Common myeloid progenitor, CD34-positive (primary cell): ENCODE measurements at regions not wholly inside any gene's neighbourhood (a gene's known extent, or its start where the extent isn't known, plus 50 kb on each side); places are given as distances from the start of the nearest gene placed in this dataset.

Experiments used
- CTCF ChIA-PET: fragments of 350-600 bp; sonication (Branson Sonifier 250); formaldehyde crosslinking; loops from one replicate; lab custom pipeline; 2021; ENCODE audit warnings: antibody characterized with exemption; lab: Charles Lee
- POLR2A ChIA-PET: fragments of 350-600 bp; sonication (Branson Sonifier 250); formaldehyde crosslinking; loops from one replicate; lab custom pipeline; 2021; ENCODE audit warnings: antibody characterized with exemption; lab: Charles Lee
- DNase-seq, 3 donors: peaks; one replicate each; pipeline versions ENCODE4 v3.0.0 to v3.0.0-alpha.2; 2013
- H3K27ac ChIP-seq, 2 experiments: 1 replicate in 1 of 2; 2 replicates in 1 of 2; pipeline ENCODE4 v1.7.0; 2013; ENCODE audit warnings: inconsistent platforms in 2 of 2, low read length in 2 of 2, mild to moderate bottlenecking in 2 of 2, low read depth in 1 of 2, moderate library complexity in 1 of 2; ENCODE audit not compliant: severe bottlenecking in 2 of 2, insufficient read depth in 1 of 2, poor library complexity in 1 of 2
- H3K27me3 ChIP-seq, 5 experiments: replicated peaks in 2 of 5; 1 replicate in 3 of 5; 2 replicates in 2 of 5; pipeline versions ENCODE4 v1.6.1 to v1.7.0; 2013; ENCODE audit warnings: low read length in 4 of 5, mild to moderate bottlenecking in 2 of 5, moderate library complexity in 2 of 5, inconsistent platforms in 1 of 5; ENCODE audit not compliant: insufficient read depth in 5 of 5, control insufficient read depth in 4 of 5
- H3K36me3 ChIP-seq, 4 experiments: 1 replicate in 2 of 4; 2 replicates in 2 of 4; pipeline versions ENCODE4 v1.6.1 to v1.7.0; 2013; ENCODE audit warnings: low read length in 3 of 4, control low read depth in 1 of 4, mild to moderate bottlenecking in 1 of 4; ENCODE audit not compliant: control insufficient read depth in 4 of 4, insufficient read depth in 4 of 4
- H3K4me1 ChIP-seq, 4 experiments: 1 replicate in 3 of 4; 2 replicates in 1 of 4; pipeline versions ENCODE4 v1.6.1 to v1.7.1; 2013; ENCODE audit warnings: low read length in 3 of 4, mild to moderate bottlenecking in 3 of 4, control low read depth in 1 of 4, inconsistent platforms in 1 of 4, moderate library complexity in 1 of 4; ENCODE audit not compliant: control insufficient read depth in 4 of 4, insufficient read depth in 4 of 4; ENCODE audit errors: control extremely low read depth in 1 of 4
- H3K4me3 ChIP-seq, 7 experiments: 1 replicate in 4 of 7; 2 replicates in 3 of 7; pipeline versions ENCODE4 v1.5.1 to v1.7.0; 2013; ENCODE audit warnings: mild to moderate bottlenecking in 7 of 7, low read length in 6 of 7, moderate library complexity in 6 of 7, inconsistent platforms in 2 of 7, low read depth in 2 of 7, control low read depth in 1 of 7; ENCODE audit not compliant: insufficient read depth in 4 of 7, control insufficient read depth in 1 of 7; ENCODE audit errors: extremely low read depth in 1 of 7
- H3K9me3 ChIP-seq, 5 experiments: 1 replicate in 4 of 5; 2 replicates in 1 of 5; pipeline versions ENCODE4 v1.6.1 to v1.7.1; 2013; ENCODE audit warnings: low read length in 4 of 5, mild to moderate bottlenecking in 2 of 5, inconsistent platforms in 1 of 5, low read depth in 1 of 5, moderate library complexity in 1 of 5; ENCODE audit not compliant: control insufficient read depth in 4 of 5, insufficient read depth in 2 of 5; ENCODE audit errors: control extremely low read depth in 1 of 5
- WGBS: methylation state at CpG from one replicate; pipeline ENCODE4 v1.1.5; 2013; ENCODE audit not compliant: insufficient coverage; 5-methylcytosine and 5-hydroxymethylcytosine counted together

DNA sequence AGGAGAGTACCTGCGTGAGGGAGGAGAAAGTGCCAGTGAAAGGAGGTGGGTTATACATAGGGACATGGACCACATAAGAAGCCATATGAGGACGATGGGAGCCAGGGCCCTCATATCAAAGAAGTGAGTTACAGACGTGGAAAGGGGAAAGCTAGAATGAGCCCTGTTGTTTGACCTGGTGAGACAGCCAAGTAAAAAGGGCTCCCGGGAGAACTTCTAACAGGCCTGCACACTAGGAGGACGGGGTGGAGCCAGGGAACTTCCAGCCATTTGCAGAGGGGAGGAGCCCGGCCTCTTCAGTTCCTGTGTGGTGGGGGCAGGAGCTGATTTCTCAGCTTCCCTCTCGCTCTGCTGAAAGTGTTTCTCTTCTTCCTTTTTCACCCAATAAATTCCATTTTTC lies 84.1 kb upstream of the SLC66A3 start:
- WGBS, result 88% methylated on average over 4 of the region's 7 CpGs

DNA sequence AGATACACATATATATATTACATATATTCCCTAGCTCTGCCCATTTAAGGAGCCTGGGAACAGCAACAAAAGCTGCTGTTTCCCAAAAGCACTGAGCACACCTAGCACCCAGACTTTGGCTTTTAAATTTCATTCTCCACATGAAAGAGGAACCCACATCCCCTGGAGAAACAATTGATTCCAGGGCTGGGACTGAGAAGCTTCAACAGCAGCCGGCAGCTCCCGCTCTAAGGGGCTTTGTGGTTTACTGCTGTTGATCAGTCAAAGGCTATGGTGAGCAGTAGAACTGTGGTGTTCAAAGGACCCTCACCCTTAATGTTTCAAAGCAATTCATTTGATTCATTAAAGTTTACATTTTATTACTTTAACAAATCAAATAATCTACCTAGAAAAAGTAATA lies 83.3 kb upstream of the SLC66A3 start:
- WGBS, result no CpG with 5 or more reads among the region's 2 CpGs
- H3K27me3 ChIP-seq, result peaks cover 0 to 16% (median 6%) of the 10 kb centered on the region in 5 experiments
- POLR2A ChIA-PET, result no interaction called here
- no peak overlapping the region for H3K4me3 ChIP-seq
- CTCF ChIA-PET, result no interaction called here
- no peaks in the 10 kb centered on the region for H3K4me1 ChIP-seq
- no peak for DNase-seq
- no peaks in the 10 kb centered on the region for H3K36me3 ChIP-seq
- peaks cover 0 to 1% (median 0%) of the 10 kb centered on the region in 5 experiments for H3K9me3 ChIP-seq
- no peak overlapping the region for H3K27ac ChIP-seq

More for the DNA sequence above, 84.1 kb upstream of the SLC66A3 start:
- ChIA-PET CTCF (no interaction called here), POLR2A (no interaction called here)
- no peak for DNase-seq
- Histone ChIP-seq H3K4me3 (no peak overlapping the region), H3K27me3 (peaks cover 0 to 16% (median 6%) of the 10 kb centered on the region in 5 experiments), H3K36me3 (no peaks in the 10 kb centered on the region), H3K27ac (no peak overlapping the region), H3K9me3 (peaks cover 0 to 1% (median 0%) of the 10 kb centered on the region in 5 experiments), H3K4me1 (no peaks in the 10 kb centered on the region)

DNA sequence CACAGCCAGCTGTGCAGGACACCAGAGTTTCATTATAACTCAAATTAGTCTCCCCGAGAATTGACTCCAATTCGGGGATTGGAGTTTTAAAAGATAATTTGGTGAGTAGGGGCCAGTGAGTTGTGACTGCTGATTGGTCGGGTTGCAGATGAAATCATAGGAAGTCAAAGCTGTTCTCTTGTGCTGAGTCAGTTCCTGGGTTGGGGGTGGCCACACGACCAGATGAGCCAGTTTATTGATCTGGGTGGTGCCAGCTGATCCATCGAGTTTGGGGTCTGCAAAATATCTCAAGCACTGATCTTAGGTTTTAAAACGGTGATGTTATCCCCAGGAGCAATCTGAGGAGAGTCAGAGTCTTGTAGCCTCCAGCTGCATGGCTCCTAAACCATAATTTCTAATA lies 82.7 kb upstream of the SLC66A3 start:
- ChIA-PET POLR2A (no interaction called here), CTCF (no interaction called here)
- 55% methylated on average over 4 of the region's 6 CpGs for WGBS
- no peaks in the 10 kb centered on the region for H3K36me3 ChIP-seq
- H3K27me3 ChIP-seq, result peaks cover 0 to 16% (median 6%) of the 10 kb centered on the region in 5 experiments
- no peak overlapping the region for H3K4me3 ChIP-seq
- H3K27ac ChIP-seq, result no peak overlapping the region
- DNase-seq, result no peak
- no peaks in the 10 kb centered on the region for H3K4me1 ChIP-seq
- H3K9me3 ChIP-seq, result peaks cover 0 to 1% (median 0%) of the 10 kb centered on the region in 5 experiments

DNA sequence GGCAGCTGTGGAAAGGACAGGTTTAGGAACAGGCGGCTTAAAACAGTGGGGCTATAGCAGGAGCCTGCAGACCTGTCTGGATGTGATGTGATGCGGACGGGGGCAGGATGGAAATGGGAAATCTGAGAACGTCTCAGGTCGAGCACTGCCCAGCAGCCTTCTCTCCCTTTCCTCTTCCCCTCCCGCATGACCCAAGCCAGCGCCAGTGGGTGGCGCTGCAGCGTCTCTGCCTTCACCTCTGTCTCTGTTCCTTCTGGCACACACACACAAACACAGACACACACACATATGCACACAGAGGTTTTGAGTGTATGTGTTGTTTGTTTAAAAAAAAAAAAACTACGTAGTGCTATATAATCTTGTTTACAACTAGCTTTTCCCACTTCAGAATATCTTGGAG lies 82.0 kb upstream of the SLC66A3 start:
- CTCF ChIA-PET, result no interaction called here
- H3K36me3 ChIP-seq, result no peaks in the 10 kb centered on the region
- H3K4me3 ChIP-seq, result no peak overlapping the region
- DNase-seq, result peak; percentile 5 to 31 (median 29)
- H3K27ac ChIP-seq, result no peak overlapping the region
- peaks cover 0 to 4% (median 0%) of the 10 kb centered on the region in 5 experiments for H3K9me3 ChIP-seq
- H3K4me1 ChIP-seq, result no peaks in the 10 kb centered on the region
- WGBS, result 83% methylated on average over 2 of the region's 10 CpGs
- POLR2A ChIA-PET, result no interaction called here
- H3K27me3 ChIP-seq, result peaks cover 0 to 16% (median 3%) of the 10 kb centered on the region in 5 experiments

DNA sequence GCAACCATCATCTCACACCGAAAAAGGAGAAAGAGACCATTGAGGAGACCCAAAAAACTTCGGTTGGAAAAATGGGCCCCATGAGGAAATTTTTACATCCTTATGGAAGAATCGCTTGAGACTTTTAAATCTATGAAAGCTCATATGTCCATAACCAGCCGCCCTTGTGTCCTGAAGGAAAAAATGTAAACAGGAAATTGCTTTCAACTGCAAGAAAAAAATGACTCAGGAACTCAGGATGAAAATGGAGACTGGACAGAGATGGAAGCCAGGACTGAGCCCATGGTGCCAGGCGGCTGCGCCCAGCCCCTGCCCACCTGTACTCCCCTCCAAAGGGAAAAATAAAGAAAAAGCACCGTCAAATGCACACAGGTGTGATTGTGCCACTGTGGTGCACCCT lies 81.5 kb upstream of the SLC66A3 start:
- no peaks in the 10 kb centered on the region for H3K36me3 ChIP-seq
- no peak for DNase-seq
- H3K9me3 ChIP-seq, result peaks cover 0 to 4% (median 0%) of the 10 kb centered on the region in 5 experiments
- no peak overlapping the region for H3K4me3 ChIP-seq
- ChIA-PET POLR2A (no interaction called here), CTCF (no interaction called here)
- no peaks in the 10 kb centered on the region for H3K4me1 ChIP-seq
- peaks cover 0 to 16% (median 3%) of the 10 kb centered on the region in 5 experiments for H3K27me3 ChIP-seq
- no peak overlapping the region for H3K27ac ChIP-seq
- WGBS, result 88% methylated on average over 7 of the region's 7 CpGs

DNA sequence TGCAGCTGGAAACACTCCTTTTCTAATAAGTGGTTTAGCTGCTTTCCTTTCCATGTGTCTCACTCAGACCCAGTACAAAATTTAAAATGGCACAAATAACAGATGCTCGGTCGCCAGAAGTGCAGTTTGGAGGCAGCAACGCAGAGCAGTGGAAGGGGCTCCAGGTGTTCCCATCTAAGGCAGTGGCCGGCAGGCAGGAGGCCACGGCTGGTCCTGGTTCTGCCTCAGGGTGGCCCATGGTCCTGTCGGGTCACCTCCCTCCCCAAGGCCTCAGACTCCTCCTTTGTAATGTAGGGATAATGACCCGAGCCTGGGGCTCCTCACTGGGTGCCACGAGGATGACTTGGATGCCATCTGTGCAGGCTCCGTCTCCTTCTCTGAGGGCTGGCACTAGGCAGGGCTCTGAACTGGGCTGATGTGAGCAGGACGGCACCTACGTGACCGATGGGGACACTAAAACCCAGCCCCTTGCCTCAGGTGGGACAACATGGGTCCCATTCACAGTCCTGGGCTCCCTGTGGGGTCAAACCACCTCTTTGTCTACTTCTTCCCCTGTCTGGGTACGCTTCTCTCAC lies 80.9 kb upstream of the SLC66A3 start:
- CTCF ChIA-PET, result no interaction called here
- Histone ChIP-seq H3K27ac (no peak overlapping the region), H3K36me3 (no peaks in the 10 kb centered on the region), H3K4me1 (no peaks in the 10 kb centered on the region), H3K9me3 (peaks cover 0 to 4% (median 0%) of the 10 kb centered on the region in 5 experiments), H3K27me3 (peaks cover 0 to 16% (median 3%) of the 10 kb centered on the region in 5 experiments), H3K4me3 (no peak overlapping the region)
- POLR2A ChIA-PET, result no interaction called here
- no peak for DNase-seq
- WGBS, result 96% methylated on average over 12 of the region's 13 CpGs

DNA sequence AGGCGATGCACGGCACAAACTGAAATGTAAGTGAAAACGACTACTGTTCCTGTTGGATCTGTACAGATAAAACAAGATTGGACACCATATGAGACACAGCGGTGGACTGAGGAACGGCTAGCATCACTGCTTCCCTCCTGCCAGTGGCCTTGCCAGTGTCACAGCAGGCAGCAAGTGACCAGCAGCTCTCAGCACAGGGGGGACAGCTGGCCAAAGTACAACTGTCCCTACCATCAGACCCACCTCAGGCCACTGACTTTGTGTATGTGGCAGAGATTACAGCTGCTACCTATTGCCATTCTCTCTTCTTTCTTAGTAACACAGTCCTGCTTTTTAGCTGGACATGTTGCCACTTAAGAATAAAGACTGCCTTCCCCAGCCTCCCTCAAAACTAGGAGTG lies 80.0 kb upstream of the SLC66A3 start:
- no peak overlapping the region for H3K4me3 ChIP-seq
- DNase-seq, result no peak
- POLR2A ChIA-PET, result no interaction called here
- H3K9me3 ChIP-seq, result peaks cover 0 to 4% (median 0%) of the 10 kb centered on the region in 5 experiments
- H3K27ac ChIP-seq, result no peak overlapping the region
- H3K27me3 ChIP-seq, result peaks cover 0 to 16% (median 3%) of the 10 kb centered on the region in 5 experiments
- no peaks in the 10 kb centered on the region for H3K4me1 ChIP-seq
- no peaks in the 10 kb centered on the region for H3K36me3 ChIP-seq
- WGBS, result 98% methylated on average over 5 of the region's 5 CpGs
- CTCF ChIA-PET, result no interaction called here
